GM12878 (cell line): ENCODE measurements at regions not wholly inside any gene's neighbourhood (a gene's known extent, or its start where the extent isn't known, plus 50 kb on each side); places are given as distances from the start of the nearest gene placed in this dataset.

Experiments
- ATAC-seq: fragments of 200-7000 bp; cut with Tn5 transposase; 3 replicates; pipeline ENCODE4 v1.9.1; 2020; ENCODE audit warnings: mild to moderate bottlenecking, moderate library complexity
- BruUV-seq: library from RNA; stranded (reverse); fragments of 400-500 nt; replicated peaks from 2 replicates; lab custom pipeline; 2021; lab: Mats Ljungman, UMichigan
- CTCF ChIA-PET: fragments of 300-600 bp; sonication (Branson Sonifier 250); formaldehyde crosslinking; extraction: SDS; loops from one replicate; lab custom pipeline; 2021; ENCODE audit warnings: inconsistent platforms; lab: Yijun Ruan, JAX
- POLR2A ChIA-PET: fragments of 350-600 bp; formaldehyde crosslinking; extraction: SDS; loops from one replicate; lab custom pipeline; 2021; ENCODE audit warnings: inconsistent platforms; lab: Charles Lee
- RAD21 ChIA-PET: fragments of 300-600 bp; sonication (Branson Sonifier 250); formaldehyde crosslinking; loops from one replicate; lab custom pipeline; 2023; ENCODE audit warnings: antibody characterized with exemption; ENCODE audit not compliant: unreplicated experiment; lab: Charles Lee
- SMC1A ChIA-PET: fragments of 300-600 bp; sonication (Branson Sonifier 250); formaldehyde crosslinking; loops from one replicate; lab custom pipeline; 2023; ENCODE audit not compliant: unreplicated experiment, uncharacterized antibody; lab: Charles Lee
- DNase-seq: peaks from one replicate; pipeline ENCODE4 v3.0.0-alpha.2; 2011; ENCODE audit warnings: low read depth, low spot score
- FAIRE-seq: peaks from 3 replicates; lab custom pipeline; 2011; peaks lifted over from hg19 to GRCh38; lab: Jason Lieb, UNC
- H2AFZ ChIP-seq: 2 replicates; pipeline ENCODE4 v1.6.0; 2011; ENCODE audit warnings: low read depth, low read length, control low read depth; ENCODE audit not compliant: control insufficient read depth
- H3K27ac ChIP-seq: 2 replicates; pipeline ENCODE4 v1.5.1; 2011; ENCODE audit warnings: control low read depth; ENCODE audit not compliant: control insufficient read depth, insufficient read depth
- H3K27me3 ChIP-seq, 2 experiments: replicated peaks in 1 of 2; 2 replicates each; pipeline versions ENCODE4 v1.6.0 to v1.6.1; 2011; ENCODE audit warnings: low read length in 1 of 2; ENCODE audit not compliant: control insufficient read depth in 2 of 2, insufficient read depth in 2 of 2
- H3K36me3 ChIP-seq, 2 experiments: 2 replicates each; pipeline ENCODE4 v1.5.1; 2011; ENCODE audit warnings: low read length in 1 of 2; ENCODE audit not compliant: control insufficient read depth in 2 of 2, insufficient read depth in 2 of 2
- H3K4me1 ChIP-seq: 2 replicates; pipeline ENCODE4 v1.6.1; 2011; ENCODE audit warnings: mild to moderate bottlenecking, low read length, moderate library complexity, mixed read lengths; ENCODE audit not compliant: control insufficient read depth, insufficient read depth
- H3K4me2 ChIP-seq: 2 replicates; pipeline ENCODE4 v1.6.0; 2011; ENCODE audit warnings: control low read depth; ENCODE audit not compliant: control insufficient read depth, insufficient read depth
- H3K4me3 ChIP-seq: fragments of 200-600 bp; sonication (generic); 2 replicates; pipeline ENCODE4 v1.5.1; 2016
- H3K79me2 ChIP-seq: 2 replicates; pipeline ENCODE4 v1.6.0; 2011; ENCODE audit warnings: low read length; ENCODE audit not compliant: control insufficient read depth, insufficient read depth
- H3K9ac ChIP-seq: 2 replicates; pipeline ENCODE4 v1.8.0; 2011; ENCODE audit warnings: low read length, control low read depth, mixed read lengths; ENCODE audit not compliant: control insufficient read depth, insufficient read depth
- H3K9me3 ChIP-seq: replicated peaks from 3 replicates; pipeline ENCODE4 v1.5.1; 2011; ENCODE audit warnings: mild to moderate bottlenecking, low read length; ENCODE audit not compliant: control insufficient read depth, insufficient read depth
- H4K20me1 ChIP-seq: 2 replicates; pipeline ENCODE4 v1.6.0; 2011; ENCODE audit not compliant: control insufficient read depth, insufficient read depth
- ATF2 ChIP-seq: IDR thresholded peaks from 2 replicates; pipeline ENCODE4 v1.6.1; 2012; ENCODE audit warnings: low read length, inconsistent platforms
- CHD2 ChIP-seq: IDR thresholded peaks from 2 replicates; pipeline ENCODE4 v1.6.1; 2011; ENCODE audit warnings: low read depth, low read length, improper control_type of control experiment, borderline replicate concordance
- E2F4 ChIP-seq: IDR thresholded peaks from 2 replicates; pipeline ENCODE4 v1.6.1; 2012; ENCODE audit warnings: low read depth, low read length, improper control_type of control experiment
- ESRRA ChIP-seq: IDR thresholded peaks from 2 replicates; pipeline ENCODE4 v1.6.1; 2012; ENCODE audit warnings: mild to moderate bottlenecking, low read length, improper control_type of control experiment
- FOXM1 ChIP-seq: IDR thresholded peaks from 2 replicates; pipeline ENCODE4 v1.6.1; 2012; ENCODE audit warnings: low read depth, mild to moderate bottlenecking, inconsistent platforms, low read length, moderate library complexity
- IKZF2 ChIP-seq, 2 experiments: fragments of 450-650 bp; IDR thresholded peaks; 2 replicates each; pipeline ENCODE4 v1.6.1; 2017; ENCODE audit warnings: mild to moderate bottlenecking in 2 of 2, moderate library complexity in 2 of 2
- NR2F1 ChIP-seq: fragments of 450-650 bp; conservative IDR thresholded peaks from 2 replicates; pipeline ENCODE4 v1.6.1; 2017; ENCODE audit warnings: mild to moderate bottlenecking
- PAX8 ChIP-seq: fragments of 450-650 bp; IDR thresholded peaks from 2 replicates; pipeline ENCODE4 v1.6.1; 2017; ENCODE audit warnings: mild to moderate bottlenecking, moderate library complexity
- PML ChIP-seq: IDR thresholded peaks from 2 replicates; pipeline ENCODE4 v1.6.1; 2012; ENCODE audit warnings: low read length, inconsistent platforms
- POU2F2 ChIP-seq: IDR thresholded peaks from 3 replicates; pipeline ENCODE4 v1.6.1; 2011; ENCODE audit warnings: low read depth, mild to moderate bottlenecking, low read length, borderline replicate concordance
- RELA ChIP-seq: fragments of 450-650 bp; IDR thresholded peaks from 2 replicates; pipeline ENCODE4 v1.8.0; 2014; ENCODE audit warnings: borderline replicate concordance; ENCODE audit not compliant: partially characterized antibody
- SIX5 ChIP-seq: IDR thresholded peaks from 2 replicates; pipeline ENCODE4 v1.6.1; 2011; ENCODE audit warnings: mild to moderate bottlenecking, low read depth, low read length, moderate library complexity; ENCODE audit not compliant: severe bottlenecking
- SMARCA5 ChIP-seq: fragments of 450-650 bp; IDR thresholded peaks from 2 replicates; pipeline ENCODE4 v1.6.1; 2017; ENCODE audit warnings: mild to moderate bottlenecking
- USF1 ChIP-seq: IDR thresholded peaks from 2 replicates; pipeline ENCODE4 v1.6.1; 2011; ENCODE audit warnings: borderline replicate concordance, low read depth, mild to moderate bottlenecking, moderate library complexity, mixed read lengths, low read length; ENCODE audit not compliant: insufficient read depth; ENCODE audit errors: extremely low read length
- USF2 ChIP-seq: IDR thresholded peaks from 2 replicates; pipeline ENCODE4 v1.6.1; 2011; ENCODE audit warnings: low read depth, low read length, improper control_type of control experiment, borderline replicate concordance
- WRNIP1 ChIP-seq: IDR thresholded peaks from 2 replicates; pipeline ENCODE4 v1.6.1; 2011; ENCODE audit warnings: low read depth, low read length, improper control_type of control experiment, borderline replicate concordance
- ZNF217 ChIP-seq: fragments of 450-650 bp; IDR thresholded peaks from 2 replicates; pipeline ENCODE4 v1.6.1; 2017; ENCODE audit warnings: antibody characterized with exemption, mild to moderate bottlenecking
- WGBS: methylation state at CpG from one replicate; pipeline ENCODE4 v1.1.6; 2016; ENCODE audit warnings: low lambda C conversion rate; ENCODE audit not compliant: insufficient replicate concordance, insufficient coverage; ENCODE audit errors: missing lambda C conversion rate; 5-methylcytosine and 5-hydroxymethylcytosine counted together
- in situ Hi-C: fragments of 300-500 bp; cut with MboI; formaldehyde crosslinking; loops from 9 replicates; pipeline ENCODE4 v1.14.3; 2018; ENCODE audit warnings: mixed read lengths
- intact Hi-C: fragments of 100-400 bp; cut with micrococcal nuclease; formaldehyde crosslinking; loops from one replicate; pipeline ENCODE4 v1.14.2; 2022; ENCODE audit not compliant: unreplicated experiment

GRCh38 chr13:34647379-34648150 is 294.5 kb upstream of the NBEA start (continued):
- no peak for TF ChIP-seq USF2
- no peak for TF ChIP-seq USF1
- TF ChIP-seq IKZF2 (IDR thresholded peaks at IDR 0.05) = no peak
- TF ChIP-seq PAX8 = no peak
- TF ChIP-seq RELA = no peak
- no peak for TF ChIP-seq NR2F1
- no peak for TF ChIP-seq ZNF217
- TF ChIP-seq WRNIP1 = no peak

- no peaks in the 10 kb centered on the region; the same call in 2 of the 3 replicates for H3K9me3 ChIP-seq
- ChIA-PET CTCF (interaction anchor here (1.0 kb wide), 1 partner anchor 8 kb away, joined by 3 read pairs; no protein-coding TSS in a partner anchor), POLR2A (no interaction called here), RAD21 (no interaction called here), SMC1A (no interaction called here)
- no peak overlapping the region for H3K27ac ChIP-seq
- H3K4me3 ChIP-seq = no peak overlapping the region
- H3K9ac ChIP-seq = no peak overlapping the region
- no peaks in the 10 kb centered on the region for H4K20me1 ChIP-seq
- no TSS peak for BruUV-seq
- H2AFZ ChIP-seq = no peak overlapping the region
- intact Hi-C loops = no loop called here
- 0% methylated on average over 1 of the region's 1 CpG for WGBS
- ATAC-seq = no peak
- H3K4me1 ChIP-seq = no peaks in the 10 kb centered on the region
- DNase-seq = no peak
- H3K79me2 ChIP-seq = no peaks in the 10 kb centered on the region
- in situ Hi-C loops = no loop called here
- FAIRE-seq = no peak
- H3K4me2 ChIP-seq = no peak overlapping the region
- H3K36me3 ChIP-seq = no peaks in the 10 kb centered on the region
- no peaks in the 10 kb centered on the region for H3K27me3 ChIP-seq
- TF ChIP-seq FOXM1 = no peak
- no peak for TF ChIP-seq PML
- no peak for TF ChIP-seq SIX5
- no peak for TF ChIP-seq ESRRA
- TF ChIP-seq POU2F2 = no peak
- no peak for TF ChIP-seq ATF2
- no peak for TF ChIP-seq E2F4
- TF ChIP-seq CHD2 = no peak
- no peak for TF ChIP-seq SMARCA5
These were observed 287.9 kb upstream of the NBEA start for GRCh38 chr13:34654203-34654602.
